Endothelial cell of umbilical vein (primary cell): ENCODE measurements at regions not wholly inside any gene's neighbourhood (a gene's known extent, or its start where the extent isn't known, plus 50 kb on each side); places are given as distances from the start of the nearest gene placed in this dataset.

ENCODE experiments used
- BruUV-seq: library from RNA; stranded (reverse); fragments of 400-500 nt; replicated peaks from 2 replicates; lab custom pipeline; 2021; lab: Mats Ljungman, UMichigan
- CTCF ChIA-PET: fragments of 300-600, 350-600 bp; sonication (Branson Sonifier 250); formaldehyde crosslinking; loops from one replicate; lab custom pipeline; 2021; ENCODE audit warnings: antibody characterized with exemption, inconsistent platforms; lab: Charles Lee
- POLR2A ChIA-PET: fragments of 300-600, 350-600 bp; sonication (Branson Sonifier 250); formaldehyde crosslinking; loops from one replicate; lab custom pipeline; 2021; ENCODE audit warnings: antibody characterized with exemption, inconsistent platforms; lab: Charles Lee
- DNase-seq: peaks from one replicate; pipeline ENCODE4 v3.0.0-alpha.2; 2011; ENCODE audit warnings: low read depth, low spot score
- FAIRE-seq: peaks from 2 replicates; lab custom pipeline; 2011; peaks lifted over from hg19 to GRCh38; lab: Jason Lieb, UNC
- H2AFZ ChIP-seq: 2 replicates; pipeline ENCODE4 v1.6.0; 2012; ENCODE audit warnings: low read depth, low read length, control low read depth, inconsistent platforms
- H3K27ac ChIP-seq: 2 replicates; pipeline ENCODE4 v1.5.1; 2011; ENCODE audit warnings: low read depth, mild to moderate bottlenecking, control low read depth, low read length, moderate library complexity; ENCODE audit not compliant: insufficient read depth
- H3K27me3 ChIP-seq, 2 experiments: 2 replicates each; pipeline versions ENCODE4 v1.6.0 to v1.6.1; 2011; ENCODE audit warnings: low read length in 2 of 2, mixed read lengths in 1 of 2; ENCODE audit not compliant: control insufficient read depth in 2 of 2, insufficient read depth in 2 of 2
- H3K36me3 ChIP-seq, 2 experiments: 2 replicates in 1 of 2; 3 replicates in 1 of 2; pipeline ENCODE4 v1.5.1; 2011; ENCODE audit warnings: low read length in 2 of 2, mild to moderate bottlenecking in 1 of 2, moderate library complexity in 1 of 2; ENCODE audit not compliant: control insufficient read depth in 2 of 2, insufficient read depth in 2 of 2; ENCODE audit errors: extremely low read depth in 1 of 2
- H3K4me1 ChIP-seq: 3 replicates; pipeline ENCODE4 v1.5.1; 2011; ENCODE audit warnings: mild to moderate bottlenecking, low read length; ENCODE audit not compliant: control insufficient read depth, insufficient read depth; ENCODE audit errors: extremely low read depth
- H3K4me2 ChIP-seq: 2 replicates; pipeline ENCODE4 v1.6.1; 2011; ENCODE audit warnings: low read length, control low read depth, mixed read lengths; ENCODE audit not compliant: insufficient read depth
- H3K4me3 ChIP-seq, 3 experiments: fragments of 200-600 bp in 1 of 3; sonication (generic), shearing (Covaris generic) in 1 of 3; replicated peaks in 1 of 3; 2 replicates each; pipeline ENCODE4 v1.5.1; 2011 to 2016; ENCODE audit warnings: control low read depth in 3 of 3, low read length in 3 of 3, mild to moderate bottlenecking in 2 of 3, inconsistent platforms in 1 of 3, low read depth in 1 of 3, moderate library complexity in 1 of 3; ENCODE audit not compliant: insufficient read depth in 1 of 3
- H3K79me2 ChIP-seq: 2 replicates; pipeline ENCODE4 v1.6.0; 2012; ENCODE audit warnings: low read length, inconsistent platforms; ENCODE audit not compliant: control insufficient read depth, insufficient read depth
- H3K9ac ChIP-seq: replicated peaks from 2 replicates; pipeline ENCODE3; 2011; ENCODE audit warnings: low read length, control low read depth; ENCODE audit not compliant: insufficient read depth; ENCODE audit errors: extremely low read depth
- H3K9me1 ChIP-seq: replicated peaks from 3 replicates; pipeline ENCODE4 v1.6.0; 2011; ENCODE audit warnings: mild to moderate bottlenecking, low read length; ENCODE audit not compliant: control insufficient read depth, insufficient read depth; ENCODE audit errors: extremely low read depth
- H3K9me3 ChIP-seq: replicated peaks from 2 replicates; pipeline ENCODE4 v1.5.1; 2012; ENCODE audit warnings: low read length, inconsistent platforms; ENCODE audit not compliant: control insufficient read depth, insufficient read depth
- H4K20me1 ChIP-seq: replicated peaks from 2 replicates; pipeline ENCODE3; 2011; ENCODE audit warnings: mild to moderate bottlenecking, low read length; ENCODE audit not compliant: control insufficient read depth, insufficient read depth; ENCODE audit errors: extremely low read depth
- CTCF ChIP-seq, 2 donors: IDR thresholded peaks; 1 replicate in 1 of 2; 2 replicates in 1 of 2; pipeline ENCODE4 v1.5.1; 2011; ENCODE audit warnings: low read length in 2 of 2, mild to moderate bottlenecking in 2 of 2, moderate library complexity in 2 of 2, control low read depth in 1 of 2, inconsistent platforms in 1 of 2, low read depth in 1 of 2; ENCODE audit not compliant: insufficient read depth in 1 of 2; ENCODE audit errors: extremely low read depth in 1 of 2
- EZH2 ChIP-seq: IDR thresholded peaks from 2 replicates; pipeline ENCODE4 v1.6.1; 2012; ENCODE audit warnings: borderline replicate concordance, low read depth, mild to moderate bottlenecking, moderate library complexity, low read length, inconsistent platforms; ENCODE audit not compliant: severe bottlenecking
- FOS ChIP-seq: IDR thresholded peaks from 2 replicates; pipeline ENCODE4 v1.6.1; 2011; ENCODE audit warnings: mild to moderate bottlenecking, low read length, moderate library complexity, borderline replicate concordance; ENCODE audit not compliant: insufficient read depth
- GATA2 ChIP-seq: IDR thresholded peaks from 2 replicates; pipeline ENCODE4 v1.7.0; 2011; ENCODE audit warnings: low read depth, mild to moderate bottlenecking, moderate library complexity, mixed read lengths, low read length; ENCODE audit not compliant: insufficient read length, insufficient read depth
- JUN ChIP-seq: IDR thresholded peaks from 2 replicates; pipeline ENCODE4 v1.6.1; 2011; ENCODE audit warnings: borderline replicate concordance, low read depth; ENCODE audit not compliant: insufficient read length, insufficient read depth
- MAX ChIP-seq: IDR thresholded peaks from 2 replicates; pipeline ENCODE4 v1.6.1; 2011; ENCODE audit not compliant: insufficient read depth, insufficient read length
- MYC ChIP-seq: IDR thresholded peaks from one replicate; pipeline ENCODE4 v1.6.1; 2011; ENCODE audit warnings: mild to moderate bottlenecking, low read depth, low read length
- POLR2A ChIP-seq: IDR thresholded peaks from 2 replicates; pipeline ENCODE4 v1.6.1; 2012; ENCODE audit warnings: low read depth, mild to moderate bottlenecking, control low read depth, low read length
- POLR2AphosphoS5 ChIP-seq: IDR thresholded peaks from 2 replicates; pipeline ENCODE4 v1.6.1; 2012; ENCODE audit warnings: low read depth, mild to moderate bottlenecking, control low read depth, low read length, moderate library complexity; ENCODE audit not compliant: insufficient read depth
- dilution Hi-C: fragments of 300-500 bp; cut with MboI; formaldehyde crosslinking; loops from one replicate; pipeline ENCODE4 v1.15.0; 2019; ENCODE audit warnings: low sequenced_read_pairs; ENCODE audit not compliant: extremely low pct_ligation_motif_present
- intact Hi-C: fragments of 100-400 bp; cut with micrococcal nuclease; formaldehyde crosslinking; loops from one replicate; pipeline ENCODE4 v1.10.0; 2022

GRCh38 chr6:91080871-91081270 lies 494.0 kb upstream of the MAP3K7 start:
- H3K9me3 ChIP-seq = no peaks in the 10 kb centered on the region
- intact Hi-C loops = loop anchor here (1.0 to 5.0 kb wide), 4 partner anchors 140 to 1563 kb away; no protein-coding TSS in a partner anchor
- no peak overlapping the region for H2AFZ ChIP-seq
- H3K79me2 ChIP-seq = no peaks in the 10 kb centered on the region
- no peak overlapping the region for H3K9ac ChIP-seq
- ChIA-PET POLR2A (no interaction called here), CTCF (interaction anchor here (0.7 to 3.9 kb wide), 22 partner anchors 9 to 1936 kb away, joined by 3 to 26 read pairs (median 4); no protein-coding TSS in a partner anchor)
- H3K4me1 ChIP-seq = no peaks in the 10 kb centered on the region
- H3K9me1 ChIP-seq = no peaks in the 10 kb centered on the region
- H3K4me3 ChIP-seq = no peak overlapping the region
- H3K36me3 ChIP-seq = no peaks in the 10 kb centered on the region
- no peak for TF ChIP-seq MYC
- TF ChIP-seq MAX = no peak
- no peak for TF ChIP-seq JUN
- TF ChIP-seq EZH2 = no peak
- no peak for TF ChIP-seq GATA2
- TF ChIP-seq FOS = no peak
- TF ChIP-seq POLR2A = no peak
- TF ChIP-seq POLR2AphosphoS5 = no peak
- TF ChIP-seq CTCF (IDR thresholded peaks at IDR 0.05; ENCODE audit: extremely low read depth in 1 of 2, insufficient read depth in 1 of 2, low read depth in 1 of 2, low read length in 2 of 2) = no peak
- no peak overlapping the region for H3K4me2 ChIP-seq
- BruUV-seq = no TSS peak
- no peak for DNase-seq
- no peak overlapping the region for H3K27ac ChIP-seq
- no peaks in the 10 kb centered on the region for H4K20me1 ChIP-seq
- dilution Hi-C loops = no loop called here
- no peaks in the 10 kb centered on the region for H3K27me3 ChIP-seq
- FAIRE-seq = no peak
